Fibroblast of lung (primary cell): ENCODE measurements at regions not wholly inside any gene's neighbourhood (a gene's known extent, or its start where the extent isn't known, plus 50 kb on each side); places are given as distances from the start of the nearest gene placed in this dataset.
A peak's percentile ranks its signal among the peaks of the same experiment; 100 is the strongest.

Experiments
- DNase-seq, 2 donors: peaks; one replicate each; pipeline versions ENCODE4 v3.0.0 to v3.0.0-alpha.2; 2010; ENCODE audit warnings: low read depth in 2 of 2
- H2AFZ ChIP-seq: 2 replicates; pipeline ENCODE4 v1.5.1; 2012; ENCODE audit warnings: low read length, control low read depth, inconsistent platforms
- H3K27ac ChIP-seq: 2 replicates; pipeline ENCODE4 v1.5.1; 2011; ENCODE audit warnings: low read length, control low read depth; ENCODE audit not compliant: insufficient read depth
- H3K27me3 ChIP-seq: 2 replicates; pipeline ENCODE4 v1.5.1; 2011; ENCODE audit warnings: mild to moderate bottlenecking, low read length; ENCODE audit not compliant: control insufficient read depth, insufficient read depth
- H3K36me3 ChIP-seq: 2 replicates; pipeline ENCODE4 v1.5.1; 2011; ENCODE audit warnings: low read length; ENCODE audit not compliant: control insufficient read depth, insufficient read depth
- H3K4me1 ChIP-seq: 2 replicates; pipeline ENCODE4 v1.5.1; 2011; ENCODE audit warnings: low read length; ENCODE audit not compliant: control insufficient read depth, insufficient read depth; ENCODE audit errors: extremely low read depth
- H3K4me2 ChIP-seq: 2 replicates; pipeline ENCODE4 v1.5.1; 2011; ENCODE audit warnings: low read length, control low read depth; ENCODE audit not compliant: insufficient read depth; ENCODE audit errors: extremely low read depth
- H3K4me3 ChIP-seq, 4 experiments: fragments of 200-600 bp in 1 of 4; sonication (generic) in 1 of 4; replicated peaks in 1 of 4; 2 replicates each; pipeline ENCODE4 v1.5.1; 2011 to 2016; ENCODE audit warnings: low read length in 4 of 4, low read depth in 3 of 4, mild to moderate bottlenecking in 3 of 4, control low read depth in 2 of 4, inconsistent platforms in 1 of 4, mixed read lengths in 1 of 4; ENCODE audit not compliant: insufficient read depth in 1 of 4; ENCODE audit errors: control extremely low read depth in 1 of 4
- H3K79me2 ChIP-seq: 2 replicates; pipeline ENCODE4 v1.5.1; 2012; ENCODE audit warnings: mild to moderate bottlenecking, low read length, inconsistent platforms; ENCODE audit not compliant: control insufficient read depth, insufficient read depth
- H3K9ac ChIP-seq: 2 replicates; pipeline ENCODE4 v1.5.1; 2011; ENCODE audit warnings: mild to moderate bottlenecking, low read length, control low read depth; ENCODE audit not compliant: insufficient read depth
- H3K9me3 ChIP-seq: 2 replicates; pipeline ENCODE4 v1.5.1; 2012; ENCODE audit warnings: low read depth, low read length; ENCODE audit not compliant: control insufficient read depth, insufficient read depth
- H4K20me1 ChIP-seq: 2 replicates; pipeline ENCODE4 v1.5.1; 2011; ENCODE audit warnings: low read length; ENCODE audit not compliant: control insufficient read depth, insufficient read depth; ENCODE audit errors: extremely low read depth
- EZH2 ChIP-seq: IDR thresholded peaks from 2 replicates; pipeline ENCODE4 v1.5.1; 2012; ENCODE audit warnings: low read length, control low read depth, mild to moderate bottlenecking; ENCODE audit errors: missing control alignments
- TF ChIP-seq, protein P1 (sequence below), 2 donors: IDR thresholded peaks in 1 of 2; conservative IDR thresholded peaks in 1 of 2; 1 replicate in 1 of 2; 2 replicates in 1 of 2; pipeline ENCODE4 v1.5.1; 2011 to 2012; ENCODE audit warnings: low read length in 2 of 2, control low read depth in 1 of 2, inconsistent platforms in 1 of 2, low read depth in 1 of 2, mild to moderate bottlenecking in 1 of 2

DNA sequence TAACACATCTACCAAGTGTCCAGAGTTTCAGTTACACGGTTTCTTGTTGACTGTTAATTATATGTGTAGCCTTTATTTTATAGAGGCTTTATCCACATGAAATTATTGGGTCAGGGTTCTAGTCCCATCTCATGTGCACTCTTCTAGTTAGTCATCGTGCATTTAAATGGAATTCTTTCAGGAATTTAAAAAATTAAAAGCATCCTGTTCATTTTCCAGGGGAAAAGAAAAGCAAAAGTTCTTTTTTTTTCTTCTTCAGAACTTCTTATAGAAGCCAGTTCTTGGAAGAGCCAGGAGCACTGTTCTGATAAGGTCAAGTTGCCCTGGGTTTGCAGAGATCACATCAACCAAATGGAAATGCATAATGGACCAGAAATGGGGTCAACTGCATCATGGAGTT lies 324.7 kb downstream of the INHBA start:
- no peaks in the 10 kb centered on the region for H3K9me3 ChIP-seq
- TF ChIP-seq, protein P1, sequence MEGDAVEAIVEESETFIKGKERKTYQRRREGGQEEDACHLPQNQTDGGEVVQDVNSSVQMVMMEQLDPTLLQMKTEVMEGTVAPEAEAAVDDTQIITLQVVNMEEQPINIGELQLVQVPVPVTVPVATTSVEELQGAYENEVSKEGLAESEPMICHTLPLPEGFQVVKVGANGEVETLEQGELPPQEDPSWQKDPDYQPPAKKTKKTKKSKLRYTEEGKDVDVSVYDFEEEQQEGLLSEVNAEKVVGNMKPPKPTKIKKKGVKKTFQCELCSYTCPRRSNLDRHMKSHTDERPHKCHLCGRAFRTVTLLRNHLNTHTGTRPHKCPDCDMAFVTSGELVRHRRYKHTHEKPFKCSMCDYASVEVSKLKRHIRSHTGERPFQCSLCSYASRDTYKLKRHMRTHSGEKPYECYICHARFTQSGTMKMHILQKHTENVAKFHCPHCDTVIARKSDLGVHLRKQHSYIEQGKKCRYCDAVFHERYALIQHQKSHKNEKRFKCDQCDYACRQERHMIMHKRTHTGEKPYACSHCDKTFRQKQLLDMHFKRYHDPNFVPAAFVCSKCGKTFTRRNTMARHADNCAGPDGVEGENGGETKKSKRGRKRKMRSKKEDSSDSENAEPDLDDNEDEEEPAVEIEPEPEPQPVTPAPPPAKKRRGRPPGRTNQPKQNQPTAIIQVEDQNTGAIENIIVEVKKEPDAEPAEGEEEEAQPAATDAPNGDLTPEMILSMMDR (conservative IDR thresholded peaks at IDR 0.05 in 1 of 2, IDR thresholded peaks at IDR 0.05 in 1 of 2; ENCODE audit: low read depth in 1 of 2, low read length in 2 of 2) = no peak
- no peak for TF ChIP-seq EZH2
- H3K27me3 ChIP-seq = no peaks in the 10 kb centered on the region
- DNase-seq = no peak
- H3K4me3 ChIP-seq = no peak overlapping the region
- H3K36me3 ChIP-seq = no peaks in the 10 kb centered on the region
- no peaks in the 10 kb centered on the region for H3K79me2 ChIP-seq
- H2AFZ ChIP-seq = no peak overlapping the region
- no peak overlapping the region for H3K4me2 ChIP-seq
- H3K4me1 ChIP-seq = no peaks in the 10 kb centered on the region
- no peaks in the 10 kb centered on the region for H4K20me1 ChIP-seq
- H3K27ac ChIP-seq = no peak overlapping the region
- H3K9ac ChIP-seq = no peak overlapping the region

DNA sequence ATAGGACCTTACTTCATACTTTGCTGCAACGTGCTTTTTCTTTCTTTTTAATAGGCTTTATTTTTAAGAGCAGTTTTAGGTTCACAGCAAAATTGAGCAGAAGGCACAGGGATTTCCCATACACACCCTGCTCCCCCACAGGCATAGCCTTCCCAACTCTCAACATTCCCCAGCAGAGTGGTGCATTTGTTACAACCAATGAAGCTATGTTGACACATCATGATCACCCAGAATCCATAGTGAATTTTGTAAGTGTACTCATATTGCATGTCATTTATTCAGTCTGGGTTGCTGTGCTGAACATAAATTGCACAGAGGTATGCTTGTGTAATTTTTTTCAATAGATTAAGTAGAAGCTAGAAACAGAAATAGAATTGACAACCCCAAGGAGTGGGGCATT lies 327.3 kb downstream of the INHBA start:
- H3K4me2 ChIP-seq = no peak overlapping the region
- TF ChIP-seq, protein P1 (conservative IDR thresholded peaks at IDR 0.05 in 1 of 2, IDR thresholded peaks at IDR 0.05 in 1 of 2; ENCODE audit: low read depth in 1 of 2, low read length in 2 of 2) = no peak
- no peak for TF ChIP-seq EZH2
- H2AFZ ChIP-seq = no peak overlapping the region
- no peaks in the 10 kb centered on the region for H3K4me1 ChIP-seq
- no peak overlapping the region for H3K9ac ChIP-seq
- H3K4me3 ChIP-seq = no peak overlapping the region
- no peaks in the 10 kb centered on the region for H4K20me1 ChIP-seq
- H3K36me3 ChIP-seq = no peaks in the 10 kb centered on the region
- H3K27ac ChIP-seq = no peak overlapping the region
- no peaks in the 10 kb centered on the region for H3K9me3 ChIP-seq
- DNase-seq = no peak
- H3K27me3 ChIP-seq = no peaks in the 10 kb centered on the region
- no peaks in the 10 kb centered on the region for H3K79me2 ChIP-seq

DNA sequence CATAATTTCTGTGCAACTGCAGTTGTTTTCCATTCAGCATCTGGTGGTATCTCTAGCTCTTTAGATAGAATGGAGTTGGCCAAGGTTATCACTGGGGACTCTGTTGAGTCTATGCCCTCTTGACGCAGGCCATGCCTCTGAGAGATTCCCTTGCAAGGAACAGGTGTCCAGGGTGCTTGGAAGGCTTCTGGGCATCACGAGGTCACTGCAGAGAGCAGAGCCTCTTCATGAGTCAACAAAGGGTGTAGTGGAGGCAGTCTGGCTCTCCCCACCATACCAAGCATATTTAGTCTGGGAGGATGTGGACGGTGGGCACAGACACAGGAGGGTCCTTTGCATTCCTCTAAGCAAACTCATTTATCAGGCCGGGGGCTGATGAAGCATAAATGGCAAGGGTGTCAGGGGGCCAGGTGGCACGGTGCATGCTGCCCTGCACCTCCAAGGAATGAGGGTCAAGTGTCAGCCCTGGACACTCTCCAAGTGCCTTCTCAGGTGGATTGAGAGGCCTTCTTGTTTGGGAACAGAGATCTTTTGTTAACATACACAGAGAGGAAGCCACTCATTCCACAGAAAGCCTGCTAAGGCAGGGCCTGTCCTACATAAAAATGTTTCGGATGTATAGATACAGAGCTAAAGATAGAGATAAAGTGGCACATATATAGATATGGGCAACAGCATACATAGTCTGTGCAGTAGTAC lies 328.6 kb downstream of the INHBA start:
- H4K20me1 ChIP-seq = no peaks in the 10 kb centered on the region
- no peaks in the 10 kb centered on the region for H3K27me3 ChIP-seq
- peak in 1 of 2 donors; percentile 16 for DNase-seq

More for the DNA sequence above, 328.6 kb downstream of the INHBA start:
- Histone ChIP-seq H3K4me3 (no peak overlapping the region), H3K36me3 (no peaks in the 10 kb centered on the region), H3K9ac (no peak overlapping the region), H3K9me3 (no peaks in the 10 kb centered on the region), H3K27ac (no peak overlapping the region), H3K4me2 (no peak overlapping the region), H3K79me2 (no peaks in the 10 kb centered on the region), H3K4me1 (no peaks in the 10 kb centered on the region), H2AFZ (no peak overlapping the region)
- TF ChIP-seq, protein P1 (conservative IDR thresholded peaks at IDR 0.05 in 1 of 2, IDR thresholded peaks at IDR 0.05 in 1 of 2; ENCODE audit: low read depth in 1 of 2, low read length in 2 of 2) = no peak
- no peak for TF ChIP-seq EZH2
